OCI-LY7 (cell line): ENCODE measurements at regions not wholly inside any gene's neighbourhood (a gene's known extent, or its start where the extent isn't known, plus 50 kb on each side); places are given as distances from the start of the nearest gene placed in this dataset.

Source experiments
- CTCF ChIP-seq: fragments of 200-600 bp; sonication (generic); conservative IDR thresholded peaks from 2 replicates; pipeline ENCODE4 v1.5.1; 2014; ENCODE audit warnings: mild to moderate bottlenecking, antibody characterized with exemption, low read length, moderate library complexity, mixed read lengths
- EZH2phosphoT487 ChIP-seq: fragments of 200-600 bp; sonication (generic); IDR thresholded peaks from 2 replicates; pipeline ENCODE4 v1.6.1; 2018; ENCODE audit warnings: low read depth, borderline replicate concordance, mild to moderate bottlenecking, mixed run types, antibody characterized with exemption, low read length, moderate library complexity, mixed read lengths

- TF ChIP-seq EZH2phosphoT487: no peak
- TF ChIP-seq CTCF: no peak
These were observed 91.9 kb upstream of the MKI67 start for GRCh38 chr10:128218161-128218560.
